Sigmoid colon (tissue), 6 donors: ENCODE measurements at regions not wholly inside any gene's neighbourhood (a gene's known extent, or its start where the extent isn't known, plus 50 kb on each side); places are given as distances from the start of the nearest gene placed in this dataset.

ENCODE experiments used
- DNase-seq: peaks from one replicate; pipeline ENCODE4 v3.0.0-alpha.2; 2019
- H3K27ac ChIP-seq, 4 donors: fragments of 200-600 bp; sonication (generic); one replicate each; pipeline ENCODE4 v1.5.1; 2016 to 2019; ENCODE audit warnings: mild to moderate bottlenecking in 1 of 4
- H3K27me3 ChIP-seq, 3 donors: fragments of 200-600 bp; sonication (generic); one replicate each; pipeline ENCODE4 v1.5.1; 2019; ENCODE audit warnings: mild to moderate bottlenecking in 1 of 3
- H3K36me3 ChIP-seq, 4 donors: fragments of 200-600 bp; sonication (generic); one replicate each; pipeline ENCODE4 v1.5.1; 2016 to 2019
- H3K4me1 ChIP-seq, 4 donors: fragments of 200-600 bp; sonication (generic); one replicate each; pipeline ENCODE4 v1.5.1; 2017 to 2019
- H3K4me3 ChIP-seq, 4 donors: fragments of 200-600 bp; sonication (generic); one replicate each; pipeline ENCODE4 v1.5.1; 2017 to 2019; ENCODE audit warnings: mild to moderate bottlenecking in 2 of 4, moderate library complexity in 1 of 4
- H3K9me3 ChIP-seq, 4 donors: fragments of 200-600 bp in 3 of 4; sonication (generic) in 3 of 4; one replicate each; pipeline versions ENCODE4 v1.5.1 to v1.6.1; 2013 to 2019
- CTCF ChIP-seq, 4 experiments: fragments of 450-650 bp in 3 of 4; fragments of 200-600 bp in 1 of 4; IDR thresholded peaks; one replicate each; pipeline ENCODE4 v1.5.1; 2016 to 2019; ENCODE audit warnings: antibody characterized with exemption in 4 of 4, mild to moderate bottlenecking in 3 of 4, moderate library complexity in 2 of 4
- EP300 ChIP-seq, 4 donors: sonication (generic); formaldehyde crosslinking; IDR thresholded peaks; one replicate each; pipeline ENCODE4 v1.6.1; 2017; ENCODE audit warnings: antibody characterized with exemption in 4 of 4
- POLR2A ChIP-seq, 2 donors: fragments of 450-650 bp; IDR thresholded peaks; one replicate each; pipeline ENCODE4 v1.6.1; 2016; ENCODE audit warnings: antibody characterized with exemption in 2 of 2, mild to moderate bottlenecking in 2 of 2, moderate library complexity in 2 of 2
- POLR2AphosphoS5 ChIP-seq, 4 donors: sonication (generic); formaldehyde crosslinking; IDR thresholded peaks; one replicate each; pipeline ENCODE4 v1.6.1; 2017; ENCODE audit warnings: antibody characterized with exemption in 4 of 4
- WGBS, 2 donors: extraction: QIAGEN DNeasy Blood & Tissue Kit; methylation state at CpG; one replicate each; pipeline ENCODE4 v1.1.7; 2013; 5-methylcytosine and 5-hydroxymethylcytosine counted together
- intact Hi-C: fragments of 100-400 bp; cut with DNase I; formaldehyde crosslinking; loops from one replicate; pipeline ENCODE4 v1.15.1; 2023
- donor health status: healthy with polysubstance abuse.
- donor health status: healthy.

- DNase-seq = no peak
- WGBS, 2 donors = 77 to 81% methylated on average over 7 of the region's 7 CpGs
- Histone ChIP-seq H3K4me3 (no peak overlapping the region), H3K27me3 (no peaks in the 10 kb centered on the region), H3K36me3 (no peaks in the 10 kb centered on the region), H3K27ac (no peak overlapping the region), H3K4me1 (peaks cover 0 to 12% (median 9%) of the 10 kb centered on the region in 4 donors), H3K9me3 (no peaks in the 10 kb centered on the region)
- TF ChIP-seq CTCF (IDR thresholded peaks at IDR 0.05) (no peak), EP300 (IDR thresholded peaks at IDR 0.05) (no peak), POLR2A (IDR thresholded peaks at IDR 0.05) (no peak), POLR2AphosphoS5 (IDR thresholded peaks at IDR 0.05) (no peak)
- intact Hi-C loops = no loop called here
Measured at GRCh38 chr6:142700671-142701312, 244.2 kb downstream of the HIVEP2 start.
